LoVo (cell line): ENCODE measurements at regions not wholly inside any gene's neighbourhood (a gene's known extent, or its start where the extent isn't known, plus 50 kb on each side); places are given as distances from the start of the nearest gene placed in this dataset.

Experiments
- DNase-seq: peaks from one replicate; pipeline ENCODE4 v3.0.0-alpha.2; 2016; ENCODE audit warnings: low spot score

- no peak for DNase-seq
Measured at GRCh38 chr6:21885532-21886114, 292.1 kb downstream of the SOX4 start.

GRCh38 chr6:21886542-21887151 is 293.1 kb downstream of the SOX4 start:
- DNase-seq = no peak

- DNase-seq = no peak
Measured at GRCh38 chr6:21887231-21888185, 294.0 kb downstream of the SOX4 start.

- no peak for DNase-seq
Measured at GRCh38 chr6:21891080-21891479, 297.5 kb downstream of the SOX4 start.

GRCh38 chr6:21893793-21894192 is 300.2 kb downstream of the SOX4 start:
- DNase-seq = no peak

- no peak for DNase-seq
Measured at GRCh38 chr6:21895555-21895954, 302.0 kb downstream of the SOX4 start.

- DNase-seq = no peak
Measured at GRCh38 chr6:21898107-21898796, 304.7 kb downstream of the SOX4 start.

- no peak for DNase-seq
Measured at GRCh38 chr6:21899708-21900107, 306.2 kb downstream of the SOX4 start.

- DNase-seq = no peak
Measured at GRCh38 chr6:21900730-21901129, 307.2 kb downstream of the SOX4 start.

- no peak for DNase-seq
Measured at GRCh38 chr6:21902628-21903169, 309.1 kb downstream of the SOX4 start.

GRCh38 chr6:21905531-21905930 is 312.0 kb downstream of the SOX4 start:
- no peak for DNase-seq

GRCh38 chr6:21906826-21907225 is 313.3 kb downstream of the SOX4 start:
- no peak for DNase-seq

- DNase-seq = no peak
Measured at GRCh38 chr6:21907291-21907690, 313.7 kb downstream of the SOX4 start.

GRCh38 chr6:21908161-21908848 is 314.8 kb downstream of the SOX4 start:
- no peak for DNase-seq

GRCh38 chr6:21909321-21909720 is 315.8 kb downstream of the SOX4 start:
- no peak for DNase-seq

GRCh38 chr6:21911208-21911607 is 317.7 kb downstream of the SOX4 start:
- no peak for DNase-seq

- DNase-seq = no peak
Measured at GRCh38 chr6:21912151-21912832, 318.7 kb downstream of the SOX4 start.

- DNase-seq = peak; percentile 56
Measured at GRCh38 chr6:21914121-21914973, 320.8 kb downstream of the SOX4 start.

- DNase-seq = no peak
Measured at GRCh38 chr6:21915707-21916260, 322.2 kb downstream of the SOX4 start.

GRCh38 chr6:21918041-21918440 is 324.5 kb downstream of the SOX4 start:
- DNase-seq = no peak
